HepG2 (cell line): ENCODE measurements at regions not wholly inside any gene's neighbourhood (a gene's known extent, or its start where the extent isn't known, plus 50 kb on each side); places are given as distances from the start of the nearest gene placed in this dataset.

Experiments used
- ATAC-seq: fragments of 200-7000 bp; cut with Tn5 transposase; 3 replicates; pipeline ENCODE4 v1.9.1; 2020; ENCODE audit warnings: mild to moderate bottlenecking, moderate library complexity
- BruUV-seq: library from RNA; stranded (reverse); fragments of 400-500 nt; replicated peaks from 2 replicates; lab custom pipeline; 2021; lab: Mats Ljungman, UMichigan
- CTCF ChIA-PET: fragments of 300-600 bp; formaldehyde crosslinking; extraction: SDS; loops from one replicate; lab custom pipeline; 2021; ENCODE audit warnings: low total read pairs, inconsistent platforms, low intra/inter-chr PET ratio; lab: Yijun Ruan, JAX
- POLR2A ChIA-PET: fragments of 350-600 bp; sonication (Branson Sonifier 250); formaldehyde crosslinking; loops from one replicate; lab custom pipeline; 2020; ENCODE audit warnings: antibody characterized with exemption, inconsistent platforms; lab: Yijun Ruan, JAX
- DNase-seq: peaks from one replicate; pipeline ENCODE4 v3.0.0-alpha.2; 2015; ENCODE audit warnings: low spot score
- FAIRE-seq: peaks from 3 replicates; lab custom pipeline; 2011; peaks lifted over from hg19 to GRCh38; lab: Jason Lieb, UNC
- H2AFZ ChIP-seq: one replicate; pipeline ENCODE4 v1.6.1; 2011; ENCODE audit warnings: low read length, inconsistent platforms
- H3K27ac ChIP-seq: fragments of 300-600 bp; 3 replicates; pipeline ENCODE4 v1.8.0; 2011; ENCODE audit warnings: mixed run types, mild to moderate bottlenecking, mixed read lengths, low read length, inconsistent platforms; ENCODE audit not compliant: insufficient read depth; ENCODE audit errors: extremely low read length
- H3K27me3 ChIP-seq, 2 experiments: fragments of 200-600 bp in 1 of 2; 2 replicates in 1 of 2; 3 replicates in 1 of 2; pipeline versions ENCODE4 v1.6.0 to v1.8.0; 2011; ENCODE audit warnings: low read length in 2 of 2, mild to moderate bottlenecking in 2 of 2, moderate library complexity in 2 of 2, inconsistent platforms in 1 of 2; ENCODE audit not compliant: insufficient read depth in 2 of 2, control insufficient read depth in 1 of 2
- H3K36me3 ChIP-seq, 2 experiments: fragments of 200-600 bp in 1 of 2; replicated peaks in 1 of 2; 2 replicates in 1 of 2; 3 replicates in 1 of 2; pipeline versions ENCODE4 v1.5.1 to v1.8.0; 2011; ENCODE audit warnings: low read length in 2 of 2, inconsistent platforms in 1 of 2; ENCODE audit not compliant: insufficient read depth in 2 of 2, control insufficient read depth in 1 of 2
- H3K4me1 ChIP-seq: 2 replicates; pipeline ENCODE4 v1.5.1; 2012; ENCODE audit warnings: low read length, inconsistent platforms; ENCODE audit not compliant: insufficient read depth
- H3K4me2 ChIP-seq: 2 replicates; pipeline ENCODE4 v1.6.0; 2011; ENCODE audit warnings: low read depth, low read length, inconsistent platforms
- H3K4me3 ChIP-seq, 3 experiments: fragments of 200-600 bp in 1 of 3; sonication (generic), shearing (Covaris generic) in 1 of 3; replicated peaks in 1 of 3; 2 replicates each; pipeline ENCODE4 v1.5.1; 2011 to 2016; ENCODE audit warnings: low read length in 3 of 3, inconsistent platforms in 2 of 3, low read depth in 2 of 3, mild to moderate bottlenecking in 2 of 3, control low read depth in 1 of 3, mixed read lengths in 1 of 3; ENCODE audit not compliant: insufficient read depth in 1 of 3
- H3K79me2 ChIP-seq: one replicate; pipeline ENCODE4 v1.6.1; 2011; ENCODE audit warnings: low read length, inconsistent platforms; ENCODE audit not compliant: insufficient read depth
- H3K9ac ChIP-seq: 2 replicates; pipeline ENCODE4 v1.6.0; 2011; ENCODE audit warnings: mild to moderate bottlenecking, low read depth, low read length, inconsistent platforms; ENCODE audit not compliant: insufficient read depth
- H3K9me3 ChIP-seq: 2 replicates; pipeline ENCODE4 v1.5.1; 2012; ENCODE audit warnings: mild to moderate bottlenecking, low read length
- H4K20me1 ChIP-seq: 2 replicates; pipeline ENCODE4 v1.6.0; 2011; ENCODE audit warnings: inconsistent platforms, mild to moderate bottlenecking, low read length, moderate library complexity; ENCODE audit not compliant: insufficient read depth
- CHD2 ChIP-seq: IDR thresholded peaks from 2 replicates; pipeline ENCODE4 v1.6.1; 2011; ENCODE audit warnings: low read depth, low read length, improper control_type of control experiment
- DRAP1 ChIP-seq: IDR thresholded peaks from 2 replicates; pipeline ENCODE4 v1.6.1; 2016; ENCODE audit warnings: missing genetic modification reagents, missing compliant biosample characterization
- HHEX ChIP-seq: IDR thresholded peaks from 2 replicates; pipeline ENCODE4 v1.6.1; 2016; ENCODE audit warnings: control low read depth
- HNF4G ChIP-seq, 2 experiments: sonication (generic) in 1 of 2; formaldehyde crosslinking in 1 of 2; IDR thresholded peaks; 2 replicates each; pipeline versions ENCODE4 v1.4.0 to v1.6.1; 2011 to 2020; ENCODE audit warnings: borderline replicate concordance in 2 of 2, low read depth in 2 of 2, mild to moderate bottlenecking in 2 of 2, low read length in 1 of 2, missing genetic modification reagents in 1 of 2, moderate library complexity in 1 of 2
- HOXA3 ChIP-seq: sonication (generic); formaldehyde crosslinking; IDR thresholded peaks from 2 replicates; pipeline ENCODE4 v1.5.0; 2020; ENCODE audit warnings: missing genetic modification reagents
- SP140L ChIP-seq: sonication (generic); formaldehyde crosslinking; IDR thresholded peaks from 2 replicates; pipeline ENCODE4 v1.4.0; 2020; ENCODE audit warnings: missing genetic modification reagents, borderline replicate concordance
- TP53 ChIP-seq: sonication (generic); formaldehyde crosslinking; conservative IDR thresholded peaks from 2 replicates; pipeline ENCODE4 v1.4.0; 2020; ENCODE audit warnings: missing genetic modification reagents
- TRAFD1 ChIP-seq: sonication (generic); formaldehyde crosslinking; IDR thresholded peaks from 2 replicates; pipeline ENCODE4 v1.5.1; 2020; ENCODE audit warnings: missing genetic modification reagents, mild to moderate bottlenecking, borderline replicate concordance
- ZBTB39 ChIP-seq: sonication (generic); formaldehyde crosslinking; IDR thresholded peaks from 2 replicates; pipeline ENCODE4 v1.5.0; 2020; ENCODE audit warnings: missing genetic modification reagents
- WGBS: methylation state at CpG from one replicate; pipeline ENCODE4 v1.1.6; 2017; ENCODE audit warnings: low lambda C conversion rate; 5-methylcytosine and 5-hydroxymethylcytosine counted together
- in situ Hi-C: cut with HindIII; loops from 2 replicates; pipeline ENCODE4 v1.10.0; 2017; ENCODE audit warnings: low pct_unique_long_range_greater_than_20kb; ENCODE audit not compliant: extremely low pct_ligation_motif_present
- intact Hi-C: fragments of 100-400 bp; cut with micrococcal nuclease; formaldehyde crosslinking; loops from one replicate; pipeline ENCODE4 v1.10.0; 2022; ENCODE audit not compliant: unreplicated experiment

- POLR2A ChIA-PET = no interaction called here
- Histone ChIP-seq H2AFZ (no peak overlapping the region), H3K4me3 (no peak overlapping the region), H3K9me3 (no peaks in the 10 kb centered on the region), H3K9ac (no peak overlapping the region), H4K20me1 (no peaks in the 10 kb centered on the region), H3K27ac (no peak overlapping the region), H3K4me1 (no peaks in the 10 kb centered on the region), H3K79me2 (no peaks in the 10 kb centered on the region)
- no TSS peak for BruUV-seq
- FAIRE-seq = no peak
- no peak for ATAC-seq
- CTCF ChIA-PET = no interaction called here
- 45% methylated on average over 11 of the region's 11 CpGs for WGBS
- intact Hi-C loops (no loop called here), in situ Hi-C loops (no loop called here)
- no peak for TF ChIP-seq HNF4G (IDR thresholded peaks at IDR 0.05; ENCODE audit: borderline replicate concordance, low read depth, low read length)
- TF ChIP-seq HNF4G (CRISPR knock-in tag; IDR thresholded peaks at IDR 0.05; ENCODE audit: borderline replicate concordance, low read depth) = no peak
- no peak for TF ChIP-seq TP53 (CRISPR knock-in tag)
- TF ChIP-seq DRAP1 (CRISPR knock-in tag) = no peak
- TF ChIP-seq ZBTB39 (CRISPR knock-in tag) = no peak
- TF ChIP-seq TRAFD1 (CRISPR knock-in tag) = no peak
- TF ChIP-seq HOXA3 (CRISPR knock-in tag) = no peak
- TF ChIP-seq SP140L = no peak
- no peak for TF ChIP-seq HHEX (CRISPR knock-in tag)
- no peak for TF ChIP-seq CHD2
- TF ChIP-seq, all 625 proteins: peak for 0
- Histone ChIP-seq H3K27me3 (peaks cover 0 to 26% of the 10 kb centered on the region in 2 experiments; a peak in 4 of 5 replicates), H3K36me3 (no peaks in the 10 kb centered on the region), H3K4me2 (no peak overlapping the region)
- DNase-seq = no peak
These were observed 93.1 kb upstream of the TBCA start for GRCh38 chr5:77869116-77869798.
